ENCODE measurements at regions not wholly inside any gene's neighbourhood (a gene's known extent, or its start where the extent isn't known, plus 50 kb on each side); places are given as distances from the start of the nearest gene placed in this dataset.

GRCh38 chr7:113763226-113763625, 155.6 kb downstream of the PPP1R3A start:
- H3K4me1 ChIP-seq (ENCODE audit: control insufficient read depth in 1 of 2, insufficient read depth in 2 of 2, low read depth in 1 of 2, low read length in 1 of 2) = no peaks in the 10 kb centered on the region
- no peaks in the 10 kb centered on the region for H3K9me3 ChIP-seq
- TF ChIP-seq RFX5 (IDR thresholded peaks at IDR 0.05; ENCODE audit: low read length) = no peak
- under 1% methylated on average over 3 of the region's 3 CpGs for WGBS (ENCODE audit: low lambda C conversion rate)
- no peaks in the 10 kb centered on the region for H3F3A ChIP-seq (replicated peaks; ENCODE audit: insufficient read depth)
- H2AFZ ChIP-seq (ENCODE audit: low read depth) = no peak overlapping the region
- no peak overlapping the region for H3K9ac ChIP-seq
- no peak overlapping the region for H3K4me2 ChIP-seq
- no peaks in the 10 kb centered on the region for H3K9me2 ChIP-seq
- no peaks in the 10 kb centered on the region for H3K79me2 ChIP-seq (ENCODE audit: insufficient read depth)
- no peaks in the 10 kb centered on the region for H3K36me3 ChIP-seq (replicated peaks in 1 of 2; ENCODE audit: control insufficient read depth in 1 of 2, insufficient read depth in 2 of 2, low read length in 1 of 2)
- CTCF ChIA-PET = interaction anchor here (4.1 kb wide), 1 partner anchor 10 kb away, joined by 31 read pairs; no protein-coding TSS in a partner anchor
- DNase-seq = no peak
- no peaks in the 10 kb centered on the region for H4K20me1 ChIP-seq (ENCODE audit: insufficient read depth)
- POLR2A ChIA-PET = no interaction called here
- no peaks in the 10 kb centered on the region; the same call in 1 of the 2 replicates for H3K27me3 ChIP-seq (ENCODE audit: insufficient read depth)
- H3K4me3 ChIP-seq (ENCODE audit: low read depth in 2 of 2, low read length in 1 of 2) = no peak overlapping the region
- no peak overlapping the region for H3K27ac ChIP-seq (ENCODE audit: low read depth in 2 of 2, low read length in 1 of 2)

GRCh38 chr7:113756250-113756649, 162.6 kb downstream of the PPP1R3A start:
- Histone ChIP-seq H3K27me3 (ENCODE audit: insufficient read depth) (no peaks in the 10 kb centered on the region; the same call in 1 of the 2 replicates), H3K9ac (no peak overlapping the region), H3K9me2 (no peaks in the 10 kb centered on the region), H3K4me3 (ENCODE audit: low read depth in 2 of 2, low read length in 1 of 2) (no peak overlapping the region), H3K79me2 (ENCODE audit: insufficient read depth) (no peaks in the 10 kb centered on the region), H4K20me1 (ENCODE audit: insufficient read depth) (no peaks in the 10 kb centered on the region), H3K27ac (ENCODE audit: low read depth in 2 of 2, low read length in 1 of 2) (no peak overlapping the region), H3F3A (replicated peaks; ENCODE audit: insufficient read depth) (no peaks in the 10 kb centered on the region), H3K9me3 (no peaks in the 10 kb centered on the region), H3K4me1 (ENCODE audit: control insufficient read depth in 1 of 2, insufficient read depth in 2 of 2, low read depth in 1 of 2, low read length in 1 of 2) (no peaks in the 10 kb centered on the region), H3K4me2 (no peak overlapping the region), H2AFZ (ENCODE audit: low read depth) (no peak overlapping the region), H3K36me3 (replicated peaks in 1 of 2; ENCODE audit: control insufficient read depth in 1 of 2, insufficient read depth in 2 of 2, low read length in 1 of 2) (no peaks in the 10 kb centered on the region)
- DNase-seq = no peak
- ChIA-PET CTCF (interaction anchor here (1.5 kb wide), 1 partner anchor 18 kb away, joined by 5 read pairs; no protein-coding TSS in a partner anchor), POLR2A (no interaction called here)
- no peak for TF ChIP-seq MXI1 (IDR thresholded peaks at IDR 0.05; ENCODE audit: low read depth, low read length)
- no peak for TF ChIP-seq MEF2A (IDR thresholded peaks at IDR 0.05; ENCODE audit: borderline replicate concordance, low read depth)
- no peak for TF ChIP-seq NRF1 (IDR thresholded peaks at IDR 0.05; ENCODE audit: low read depth, low read length)
- TF ChIP-seq GATA2 (CRISPR knock-in tag; IDR thresholded peaks at IDR 0.05) = no peak
- TF ChIP-seq USF2 (IDR thresholded peaks at IDR 0.05; ENCODE audit: borderline replicate concordance, low read depth, low read length) = no peak
- TF ChIP-seq FOSL2 (IDR thresholded peaks at IDR 0.05; ENCODE audit: borderline replicate concordance, low read depth) = no peak
- 40% methylated on average over 1 of the region's 1 CpG for WGBS (ENCODE audit: low lambda C conversion rate)

- WGBS (ENCODE audit: low lambda C conversion rate) = 8% methylated on average over 3 of the region's 3 CpGs
- TF ChIP-seq USF2 (IDR thresholded peaks at IDR 0.05; ENCODE audit: borderline replicate concordance, low read depth, low read length) (no peak), FOXJ3 (CRISPR knock-in tag; IDR thresholded peaks at IDR 0.05) (no peak), SMC3 (IDR thresholded peaks at IDR 0.05; ENCODE audit: low read depth, low read length) (no peak), FOSL2 (IDR thresholded peaks at IDR 0.05; ENCODE audit: borderline replicate concordance, low read depth) (no peak), MEF2A (IDR thresholded peaks at IDR 0.05; ENCODE audit: borderline replicate concordance, low read depth) (no peak), JUND (IDR thresholded peaks at IDR 0.05) (no peak), USF1 (IDR thresholded peaks at IDR 0.05; ENCODE audit: borderline replicate concordance, low read depth) (no peak), FOXM1 (IDR thresholded peaks at IDR 0.05; ENCODE audit: low read depth) (no peak), NFIC (IDR thresholded peaks at IDR 0.05; ENCODE audit: borderline replicate concordance) (no peak), PBX3 (IDR thresholded peaks at IDR 0.05) (no peak), RAD21 (IDR thresholded peaks at IDR 0.05; ENCODE audit: low read length) (no peak)
These were observed 166.1 kb downstream of the PPP1R3A start for GRCh38 chr7:113752689-113753088.

More at GRCh38 chr7:113752689-113753088, 166.1 kb downstream of the PPP1R3A start:
- H3K9me3 ChIP-seq = no peaks in the 10 kb centered on the region
- H3K4me1 ChIP-seq (ENCODE audit: control insufficient read depth in 1 of 2, insufficient read depth in 2 of 2, low read depth in 1 of 2, low read length in 1 of 2) = no peaks in the 10 kb centered on the region
- H3K36me3 ChIP-seq (replicated peaks in 1 of 2; ENCODE audit: control insufficient read depth in 1 of 2, insufficient read depth in 2 of 2, low read length in 1 of 2) = no peaks in the 10 kb centered on the region
- H3K4me2 ChIP-seq = no peak overlapping the region
- H2AFZ ChIP-seq (ENCODE audit: low read depth) = no peak overlapping the region
- no peaks in the 10 kb centered on the region; the same call in 1 of the 2 replicates for H3K27me3 ChIP-seq (ENCODE audit: insufficient read depth)
- no peaks in the 10 kb centered on the region for H3K79me2 ChIP-seq (ENCODE audit: insufficient read depth)
- no peaks in the 10 kb centered on the region for H3F3A ChIP-seq (replicated peaks; ENCODE audit: insufficient read depth)
- H3K27ac ChIP-seq (ENCODE audit: low read depth in 2 of 2, low read length in 1 of 2) = no peak overlapping the region
- no peaks in the 10 kb centered on the region for H3K9me2 ChIP-seq
- no peaks in the 10 kb centered on the region for H4K20me1 ChIP-seq (ENCODE audit: insufficient read depth)
- no peak overlapping the region for H3K4me3 ChIP-seq (ENCODE audit: low read depth in 2 of 2, low read length in 1 of 2)
- CTCF ChIA-PET = interaction anchor here (1.0 kb wide), 1 partner anchor 22 kb away, joined by 3 read pairs; no protein-coding TSS in a partner anchor
- no peak overlapping the region for H3K9ac ChIP-seq
- DNase-seq = no peak
- POLR2A ChIA-PET = no interaction called here
